NT2/D1 (cell line): ENCODE measurements at regions not wholly inside any gene's neighbourhood (a gene's known extent, or its start where the extent isn't known, plus 50 kb on each side); places are given as distances from the start of the nearest gene placed in this dataset.

Source experiments
- DNase-seq: peaks from one replicate; pipeline ENCODE4 v3.0.0-alpha.2; 2011; ENCODE audit warnings: low read depth, low spot score
- H3K27me3 ChIP-seq: 2 replicates; pipeline ENCODE4 v1.6.0; 2011; ENCODE audit warnings: mild to moderate bottlenecking; ENCODE audit not compliant: insufficient read length, insufficient read depth
- H3K36me3 ChIP-seq: 2 replicates; pipeline ENCODE4 v1.6.1; 2011; ENCODE audit warnings: mild to moderate bottlenecking, low read length, mixed read lengths; ENCODE audit not compliant: insufficient read depth, insufficient read length
- H3K4me1 ChIP-seq: 2 replicates; pipeline ENCODE4 v1.5.1; 2011; ENCODE audit not compliant: insufficient read depth, insufficient read length
- H3K4me3 ChIP-seq: 2 replicates; pipeline ENCODE4 v1.5.1; 2011; ENCODE audit warnings: low read depth; ENCODE audit not compliant: insufficient read length
- H3K9ac ChIP-seq: 2 replicates; pipeline ENCODE4 v1.6.0; 2011; ENCODE audit warnings: low read depth; ENCODE audit not compliant: insufficient read length
- H3K9me3 ChIP-seq: 2 replicates; pipeline ENCODE4 v1.5.1; 2011; ENCODE audit warnings: mild to moderate bottlenecking, low read length; ENCODE audit not compliant: insufficient read depth
- SUZ12 ChIP-seq: IDR thresholded peaks from 2 replicates; pipeline ENCODE4 v1.6.1; 2011; ENCODE audit not compliant: insufficient read length, insufficient read depth; ENCODE audit errors: extremely low read depth
- YY1 ChIP-seq: IDR thresholded peaks from 2 replicates; pipeline ENCODE4 v1.6.1; 2011; ENCODE audit not compliant: insufficient read length, insufficient read depth
- ZNF274 ChIP-seq: IDR thresholded peaks from 2 replicates; pipeline ENCODE4 v1.6.1; 2011; ENCODE audit warnings: mild to moderate bottlenecking, low read depth, low read length

DNA sequence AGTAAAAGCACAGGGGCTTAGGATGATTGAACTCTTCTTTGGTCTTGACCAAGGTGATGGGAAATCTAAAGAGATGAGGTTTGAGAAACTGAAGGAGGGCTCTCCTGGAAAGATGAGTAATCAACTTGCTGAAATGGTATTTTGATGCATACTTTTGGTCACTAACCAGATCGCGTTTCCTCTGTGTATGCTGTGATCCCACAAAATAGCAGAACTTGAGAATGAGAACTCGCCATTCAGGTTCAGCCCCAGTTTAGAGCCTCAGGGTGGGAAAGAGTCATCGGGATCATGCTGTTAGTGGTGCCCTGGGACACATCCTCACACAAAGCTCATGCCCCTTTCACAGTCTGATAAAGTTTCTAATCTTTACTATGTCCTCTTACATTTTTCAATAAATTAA, 488.8 kb downstream of the ETNK1 start:
- H3K4me1 ChIP-seq, result no peaks in the 10 kb centered on the region
- no peak for DNase-seq
- H3K27me3 ChIP-seq, result no peaks in the 10 kb centered on the region
- no peak overlapping the region for H3K9ac ChIP-seq
- no peaks in the 10 kb centered on the region for H3K9me3 ChIP-seq
- H3K4me3 ChIP-seq, result no peak overlapping the region
- H3K36me3 ChIP-seq, result no peaks in the 10 kb centered on the region
- TF ChIP-seq ZNF274, result no peak
- TF ChIP-seq SUZ12, result no peak
- TF ChIP-seq YY1, result no peak

DNA sequence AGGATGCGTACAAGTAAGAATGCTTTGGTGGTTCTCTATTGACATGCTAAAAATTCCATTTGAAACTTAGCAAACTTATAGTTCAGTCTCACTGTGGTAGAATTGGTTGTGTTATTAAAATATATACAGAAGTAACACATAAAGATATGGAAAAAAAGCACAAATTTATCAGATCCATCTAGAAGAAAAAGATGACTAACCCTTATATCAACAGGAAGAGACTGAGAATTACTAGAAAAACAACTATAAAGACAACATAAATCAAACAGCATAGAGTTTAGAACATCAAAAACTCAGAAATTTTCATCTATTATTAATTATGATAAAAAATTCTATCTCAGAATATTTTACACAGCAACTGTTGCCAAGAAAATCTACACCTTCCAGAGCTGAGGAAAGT, 491.0 kb downstream of the ETNK1 start:
- no peak for DNase-seq
- H3K4me3 ChIP-seq, result no peak overlapping the region
- no peak overlapping the region for H3K9ac ChIP-seq
- H3K36me3 ChIP-seq, result no peaks in the 10 kb centered on the region
- no peak for TF ChIP-seq YY1
- H3K4me1 ChIP-seq, result no peaks in the 10 kb centered on the region
- peaks cover 7% of the 10 kb centered on the region; the same call in 1 of the 2 replicates for H3K9me3 ChIP-seq
- no peaks in the 10 kb centered on the region for H3K27me3 ChIP-seq

DNA sequence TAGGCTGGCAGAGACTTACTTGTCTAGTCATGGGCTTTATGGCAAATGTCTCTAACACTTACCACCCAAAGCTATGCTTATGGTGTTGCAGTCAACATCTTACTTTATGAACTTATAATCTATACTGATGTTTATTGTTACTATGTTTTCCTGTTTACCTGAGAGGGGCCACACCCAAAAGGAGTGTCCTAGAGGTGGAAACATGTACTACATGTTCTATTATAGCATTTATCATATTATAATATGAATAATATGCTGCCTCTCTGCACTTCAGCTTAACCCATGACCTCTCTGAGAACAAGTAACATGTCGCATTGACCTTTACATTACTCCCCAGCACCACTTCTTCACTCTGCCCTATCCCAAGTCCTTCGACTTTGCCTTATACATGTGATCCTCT, 501.8 kb downstream of the ETNK1 start:
- no peak for TF ChIP-seq ZNF274
- no peak for TF ChIP-seq SUZ12
- TF ChIP-seq YY1, result no peak
- Histone ChIP-seq H3K9me3 (no peaks in the 10 kb centered on the region), H3K4me3 (no peak overlapping the region), H3K9ac (no peak overlapping the region), H3K4me1 (no peaks in the 10 kb centered on the region), H3K36me3 (no peaks in the 10 kb centered on the region), H3K27me3 (no peaks in the 10 kb centered on the region)
- DNase-seq, result no peak

DNA sequence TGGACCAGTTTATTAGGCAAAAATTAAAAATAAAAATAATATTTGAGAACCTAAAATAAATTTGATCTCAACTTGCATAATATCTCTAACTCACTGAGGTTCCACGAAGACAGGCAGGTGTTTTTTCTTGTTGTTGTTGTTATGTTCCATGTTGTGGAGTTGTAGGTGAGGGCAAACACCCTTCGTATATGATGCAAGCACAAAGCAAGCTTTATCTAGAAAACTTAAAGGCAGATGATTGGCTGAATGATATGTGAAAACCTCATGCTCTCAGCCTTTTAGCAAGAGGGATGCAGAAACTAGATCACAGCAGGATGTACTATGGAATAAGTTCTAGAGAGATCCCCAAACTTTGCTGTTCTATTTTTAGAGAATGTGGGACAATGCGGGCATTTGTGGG, 502.7 kb downstream of the ETNK1 start:
- TF ChIP-seq ZNF274 (no peak), SUZ12 (no peak), YY1 (no peak)
- Histone ChIP-seq H3K9ac (no peak overlapping the region), H3K4me3 (no peak overlapping the region), H3K36me3 (no peaks in the 10 kb centered on the region), H3K4me1 (no peaks in the 10 kb centered on the region), H3K27me3 (no peaks in the 10 kb centered on the region), H3K9me3 (no peaks in the 10 kb centered on the region)
- DNase-seq, result no peak

DNA sequence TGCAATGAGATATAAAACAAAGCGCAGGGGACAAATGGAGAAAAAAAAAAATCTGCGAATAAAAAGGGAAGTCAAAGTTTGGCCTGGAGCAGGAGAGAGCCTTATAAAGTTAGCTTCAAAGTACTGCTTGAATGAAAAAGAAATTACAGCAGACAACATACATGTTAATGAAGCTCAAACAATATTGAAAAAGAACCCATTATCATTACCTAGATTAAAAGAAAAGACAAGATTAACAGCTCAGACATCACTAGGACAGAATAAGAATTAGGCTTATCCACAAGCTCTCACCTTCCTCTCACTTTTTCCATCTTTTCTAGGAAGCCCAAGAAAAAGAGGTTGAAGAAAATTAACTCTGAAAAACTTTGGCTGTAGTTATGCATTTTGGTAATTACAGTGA, 503.5 kb downstream of the ETNK1 start:
- no peak overlapping the region for H3K4me3 ChIP-seq
- H3K4me1 ChIP-seq, result no peaks in the 10 kb centered on the region
- DNase-seq, result peak; percentile 16
- no peak overlapping the region for H3K9ac ChIP-seq
- H3K9me3 ChIP-seq, result no peaks in the 10 kb centered on the region
- TF ChIP-seq ZNF274 (no peak), SUZ12 (no peak), YY1 (no peak)
- H3K36me3 ChIP-seq, result no peaks in the 10 kb centered on the region
- no peaks in the 10 kb centered on the region for H3K27me3 ChIP-seq

DNA sequence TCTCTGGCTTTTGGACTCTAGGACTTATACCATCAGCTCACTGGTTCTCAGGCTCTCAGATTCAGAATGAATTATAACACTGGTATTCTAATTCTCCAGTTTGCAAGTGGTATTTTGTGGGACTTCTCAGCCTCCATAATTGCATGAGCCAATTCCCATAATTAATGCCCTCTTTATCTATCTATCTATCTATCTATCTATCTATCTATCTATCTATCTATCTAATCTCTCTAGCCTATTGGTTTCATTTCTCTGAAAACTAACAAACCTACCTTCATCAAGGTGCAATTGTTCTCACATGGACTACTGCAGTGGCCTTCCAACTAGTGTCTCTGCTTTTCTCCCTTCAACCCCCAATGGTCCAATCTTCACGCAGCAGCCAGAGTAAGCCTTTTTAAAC, 507.4 kb downstream of the ETNK1 start:
- no peak overlapping the region for H3K9ac ChIP-seq
- no peak overlapping the region for H3K4me3 ChIP-seq
- TF ChIP-seq ZNF274 (no peak), YY1 (no peak), SUZ12 (no peak)
- no peaks in the 10 kb centered on the region for H3K27me3 ChIP-seq
- H3K36me3 ChIP-seq, result no peaks in the 10 kb centered on the region
- no peak for DNase-seq
- H3K4me1 ChIP-seq, result no peaks in the 10 kb centered on the region
- no peaks in the 10 kb centered on the region for H3K9me3 ChIP-seq

DNA sequence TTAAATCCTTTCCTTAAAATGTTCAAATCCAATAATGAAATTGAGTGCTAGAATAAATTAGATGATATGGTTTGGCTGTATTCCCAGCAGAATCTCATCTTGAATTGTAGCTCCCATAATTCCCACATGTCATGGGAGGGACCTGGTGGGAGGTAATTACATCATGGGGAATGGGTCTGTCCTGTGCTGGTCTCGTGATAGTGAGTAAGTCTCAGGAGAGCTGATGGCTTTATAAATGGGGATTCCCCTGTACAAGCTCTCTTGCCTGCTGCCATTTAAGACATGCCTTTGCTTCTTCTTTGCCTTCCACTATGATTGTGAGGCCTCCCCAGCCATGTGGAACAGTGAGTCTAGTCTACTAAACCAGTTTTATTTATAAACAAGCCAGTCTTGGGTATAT, 508.5 kb downstream of the ETNK1 start:
- Histone ChIP-seq H3K36me3 (no peaks in the 10 kb centered on the region), H3K4me1 (no peaks in the 10 kb centered on the region), H3K4me3 (no peak overlapping the region), H3K9ac (no peak overlapping the region), H3K27me3 (no peaks in the 10 kb centered on the region), H3K9me3 (no peaks in the 10 kb centered on the region)
- TF ChIP-seq ZNF274 (no peak), SUZ12 (no peak), YY1 (no peak)
- no peak for DNase-seq

DNA sequence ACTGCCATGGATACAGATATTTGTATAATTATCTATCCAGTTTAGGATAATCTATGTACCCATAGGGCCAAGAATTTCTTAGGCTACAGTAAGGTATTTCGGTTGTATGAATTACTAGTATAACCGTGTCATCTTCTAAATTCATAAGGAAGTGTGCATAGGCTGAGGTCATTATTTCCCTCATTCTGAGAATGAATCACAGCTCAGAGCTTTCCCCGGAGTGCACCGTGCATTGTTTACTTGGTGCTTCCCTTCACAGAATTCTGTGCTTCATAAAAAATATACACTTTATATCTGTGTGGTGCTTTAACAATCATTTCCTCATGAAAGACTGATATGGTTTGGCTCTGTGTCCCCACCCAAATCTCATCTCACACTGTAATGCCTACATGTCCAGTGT, 514.1 kb downstream of the ETNK1 start:
- Histone ChIP-seq H3K4me1 (no peaks in the 10 kb centered on the region), H3K9ac (no peak overlapping the region), H3K36me3 (no peaks in the 10 kb centered on the region), H3K9me3 (peaks cover 10% of the 10 kb centered on the region; the same call in 1 of the 2 replicates), H3K4me3 (no peak overlapping the region), H3K27me3 (no peaks in the 10 kb centered on the region)
- no peak for TF ChIP-seq YY1
- TF ChIP-seq ZNF274, result no peak
- no peak for TF ChIP-seq SUZ12
- DNase-seq, result no peak

DNA sequence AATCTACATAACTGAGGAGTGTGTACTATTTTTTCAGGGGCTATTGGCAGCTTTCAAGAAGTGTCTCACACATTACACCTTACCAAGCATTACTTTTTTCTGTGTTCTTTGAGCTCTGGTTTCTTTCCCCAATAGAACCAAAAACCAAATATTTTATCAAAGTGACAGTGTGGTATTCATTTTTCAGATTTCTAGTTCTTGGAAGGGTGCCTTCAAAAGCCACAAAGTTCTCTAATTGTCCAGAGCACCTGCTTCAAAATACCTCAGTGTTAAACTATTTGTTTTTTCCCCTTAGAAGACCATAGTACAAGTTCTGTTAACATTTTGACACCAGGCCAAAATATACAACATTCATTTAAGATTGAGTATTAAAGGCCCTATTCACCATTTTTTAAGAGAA, 515.7 kb downstream of the ETNK1 start:
- Histone ChIP-seq H3K9me3 (peaks cover 26% of the 10 kb centered on the region; the same call in 1 of the 2 replicates), H3K27me3 (no peaks in the 10 kb centered on the region), H3K36me3 (no peaks in the 10 kb centered on the region), H3K9ac (no peak overlapping the region), H3K4me1 (no peaks in the 10 kb centered on the region), H3K4me3 (no peak overlapping the region)
- no peak for TF ChIP-seq SUZ12
- TF ChIP-seq ZNF274, result no peak
- TF ChIP-seq YY1, result no peak
- no peak for DNase-seq
